NCI-H128 (cell line): ENCODE measurements at regions not wholly inside any gene's neighbourhood (a gene's known extent, or its start where the extent isn't known, plus 50 kb on each side); places are given as distances from the start of the nearest gene placed in this dataset.

Experiments used
- DNase-seq: peaks from one replicate; lab custom pipeline; 2025; ENCODE audit not compliant: unreplicated experiment; lab: John Stamatoyannopoulos, UW

- no peak for DNase-seq
Observed at GRCh38 chr15:29611057-29611456, 211.2 kb downstream of the TJP1 start.

- DNase-seq: no peak
Observed at GRCh38 chr15:29601811-29602210, 220.5 kb downstream of the TJP1 start.

- DNase-seq: no peak
Observed at GRCh38 chr15:29600262-29600661, 222.0 kb downstream of the TJP1 start.

- DNase-seq: no peak
Observed at GRCh38 chr15:29596266-29596665, 226.0 kb downstream of the TJP1 start.

GRCh38 chr15:29593629-29594028 lies 228.6 kb downstream of the TJP1 start:
- no peak for DNase-seq

- DNase-seq: no peak
Observed at GRCh38 chr15:29593111-29593510, 229.2 kb downstream of the TJP1 start.

GRCh38 chr15:29590701-29591100 lies 231.6 kb downstream of the TJP1 start:
- no peak for DNase-seq

GRCh38 chr15:29589975-29590374 lies 232.3 kb downstream of the TJP1 start:
- no peak for DNase-seq

GRCh38 chr15:29589416-29589815 lies 232.9 kb downstream of the TJP1 start:
- no peak for DNase-seq

GRCh38 chr15:29573197-29573838 lies 248.9 kb downstream of the TJP1 start:
- DNase-seq: no peak

- no peak for DNase-seq
Observed at GRCh38 chr15:29571792-29572431, 250.4 kb downstream of the TJP1 start.

GRCh38 chr15:29570948-29571791 lies 251.1 kb downstream of the TJP1 start:
- peak; percentile 24 for DNase-seq

GRCh38 chr15:29570121-29570947 lies 251.9 kb downstream of the TJP1 start:
- no peak for DNase-seq

GRCh38 chr15:29569533-29570092 lies 252.7 kb downstream of the TJP1 start:
- DNase-seq: no peak

- peak; percentile 38 for DNase-seq
Observed at GRCh38 chr15:29568840-29569532, 253.3 kb downstream of the TJP1 start.

GRCh38 chr15:29567336-29567735 lies 254.9 kb downstream of the TJP1 start:
- no peak for DNase-seq

GRCh38 chr15:29566914-29567313 lies 255.4 kb downstream of the TJP1 start:
- no peak for DNase-seq

- no peak for DNase-seq
Observed at GRCh38 chr15:29563112-29563511, 259.2 kb downstream of the TJP1 start.

GRCh38 chr15:29560896-29561295 lies 261.4 kb downstream of the TJP1 start:
- DNase-seq: no peak

GRCh38 chr15:29558261-29558660 lies 264.0 kb downstream of the TJP1 start:
- DNase-seq: no peak
